COR-L47 (cell line): ENCODE measurements at regions not wholly inside any gene's neighbourhood (a gene's known extent, or its start where the extent isn't known, plus 50 kb on each side); places are given as distances from the start of the nearest gene placed in this dataset.
"Not testable (repeated sequence)": the region's sequence is repeated elsewhere in the genome, so short reads cannot be mapped to it uniquely, and the experiment has no call there.

Experiments used
- DNase-seq: peaks from one replicate; lab custom pipeline; 2025; lab: John Stamatoyannopoulos, UW

GRCh38 chr5:175347027-175347426 is 97.0 kb downstream of the DRD1 start:
- DNase-seq: no peak

GRCh38 chr5:175344331-175345195 is 99.4 kb downstream of the DRD1 start:
- DNase-seq: no peak

- no peak for DNase-seq
Measured at GRCh38 chr5:175343308-175343707, 100.7 kb downstream of the DRD1 start.

GRCh38 chr5:175340180-175340579 is 103.8 kb downstream of the DRD1 start:
- DNase-seq: no peak

GRCh38 chr5:175337680-175338079 is 106.3 kb downstream of the DRD1 start:
- no peak for DNase-seq

GRCh38 chr5:175336781-175337180 is 107.2 kb downstream of the DRD1 start:
- DNase-seq: no peak

- DNase-seq: no peak
Measured at GRCh38 chr5:175335691-175336090, 108.3 kb downstream of the DRD1 start.

GRCh38 chr5:175331173-175332036 is 112.6 kb downstream of the DRD1 start:
- not testable (repeated sequence) for DNase-seq

- no peak for DNase-seq
Measured at GRCh38 chr5:175329976-175330375, 114.0 kb downstream of the DRD1 start.

GRCh38 chr5:175328687-175329086 is 115.3 kb downstream of the DRD1 start:
- DNase-seq: no peak

- no peak for DNase-seq
Measured at GRCh38 chr5:175328176-175328575, 115.8 kb downstream of the DRD1 start.

GRCh38 chr5:175325681-175326080 is 118.3 kb downstream of the DRD1 start:
- no peak for DNase-seq

- no peak for DNase-seq
Measured at GRCh38 chr5:175321927-175322532, 122.0 kb downstream of the DRD1 start.

GRCh38 chr5:175319199-175319598 is 124.8 kb downstream of the DRD1 start:
- no peak for DNase-seq

- no peak for DNase-seq
Measured at GRCh38 chr5:175317872-175318271, 126.1 kb downstream of the DRD1 start.

GRCh38 chr5:175309218-175309810 is 134.7 kb downstream of the DRD1 start:
- no peak for DNase-seq

GRCh38 chr5:175308701-175309100 is 135.3 kb downstream of the DRD1 start:
- no peak for DNase-seq

- DNase-seq: no peak
Measured at GRCh38 chr5:175306381-175306780, 137.6 kb downstream of the DRD1 start.

- DNase-seq: no peak
Measured at GRCh38 chr5:175305251-175305650, 138.7 kb downstream of the DRD1 start.

- DNase-seq: no peak
Measured at GRCh38 chr5:175290379-175290778, 153.6 kb downstream of the DRD1 start.

- no peak for DNase-seq
Measured at GRCh38 chr5:175288048-175288621, 155.8 kb downstream of the DRD1 start.

GRCh38 chr5:175286981-175287380 is 157.0 kb downstream of the DRD1 start:
- no peak for DNase-seq
